HCT116 (cell line): ENCODE measurements at regions not wholly inside any gene's neighbourhood (a gene's known extent, or its start where the extent isn't known, plus 50 kb on each side); places are given as distances from the start of the nearest gene placed in this dataset.

Source experiments
- ATAC-seq: fragments of 200-7000 bp; cut with Tn5 transposase; 2 replicates; pipeline ENCODE4 v1.9.1; 2020; ENCODE audit warnings: mild to moderate bottlenecking, moderate library complexity
- BruUV-seq: library from RNA; stranded (reverse); fragments of 400-500 nt; replicated peaks from 2 replicates; lab custom pipeline; 2021; lab: Mats Ljungman, UMichigan
- CTCF ChIA-PET: fragments of 300-600 bp; sonication (Branson Sonifier 250); formaldehyde crosslinking; loops from one replicate; lab custom pipeline; 2021; ENCODE audit warnings: antibody characterized with exemption; lab: Charles Lee
- POLR2A ChIA-PET: fragments of 300-600, 350-600 bp; sonication (Branson Sonifier 250); formaldehyde crosslinking; loops from one replicate; lab custom pipeline; 2021; ENCODE audit warnings: antibody characterized with exemption; lab: Charles Lee
- RAD21 ChIA-PET, 2 experiments: fragments of 300-600 bp; sonication (Branson Sonifier 250); formaldehyde crosslinking; loops; one replicate each; lab custom pipeline; 2023; ENCODE audit warnings: low total read pairs in 2 of 2; ENCODE audit not compliant: uncharacterized antibody in 2 of 2, unreplicated experiment in 2 of 2, low non-redundant PET in 1 of 2; lab: Charles Lee
- DNase-seq: peaks from one replicate; pipeline ENCODE4 v3.0.0-alpha.2; 2010; ENCODE audit warnings: low read depth, low spot score
- H2AFZ ChIP-seq: fragments of 200-600 bp; shearing (Covaris generic), sonication (generic); 2 replicates; pipeline ENCODE4 v1.6.1; 2017; ENCODE audit warnings: low read depth, mixed run types, mixed read lengths, antibody characterized with exemption, low read length; ENCODE audit not compliant: poor library complexity, severe bottlenecking
- H3K27ac ChIP-seq: 2 replicates; pipeline ENCODE4 v1.5.1; 2012; ENCODE audit warnings: low read depth, low read length
- H3K27me3 ChIP-seq: fragments of 200-600 bp; sonication (generic); 2 replicates; pipeline ENCODE4 v1.6.1; 2016; ENCODE audit warnings: mixed run types, low read length, mixed read lengths; ENCODE audit not compliant: insufficient read depth
- H3K36me3 ChIP-seq, 2 experiments: fragments of 200-500 bp in 1 of 2; fragments of 200-600 bp in 1 of 2; sonication (Bioruptor generic) in 1 of 2; sonication (generic) in 1 of 2; 2 replicates each; pipeline versions ENCODE4 v1.5.1 to v1.6.1; 2014 to 2016; ENCODE audit warnings: low read length in 2 of 2, inconsistent platforms in 1 of 2, mixed read lengths in 1 of 2, mixed run types in 1 of 2; ENCODE audit not compliant: insufficient read depth in 2 of 2, control insufficient read depth in 1 of 2
- H3K4me1 ChIP-seq, 2 experiments: fragments of 200-600 bp in 1 of 2; sonication (generic) in 1 of 2; 2 replicates each; pipeline versions ENCODE4 v1.5.1 to v1.6.1; 2012 to 2017; ENCODE audit warnings: low read length in 2 of 2, inconsistent platforms in 1 of 2, mild to moderate bottlenecking in 1 of 2, mixed read lengths in 1 of 2, mixed run types in 1 of 2, moderate library complexity in 1 of 2; ENCODE audit not compliant: insufficient read depth in 2 of 2, control insufficient read depth in 1 of 2
- H3K4me2 ChIP-seq: fragments of 200-600 bp; sonication (generic); 2 replicates; pipeline ENCODE4 v1.6.1; 2017; ENCODE audit warnings: mixed run types, low read length, mixed read lengths
- H3K4me3 ChIP-seq, 2 experiments: fragments of 200-600 bp in 1 of 2; sonication (generic) in 1 of 2; replicated peaks in 1 of 2; 2 replicates each; pipeline ENCODE4 v1.5.1; 2011 to 2016; ENCODE audit warnings: low read length in 2 of 2, control low read depth in 1 of 2, low read depth in 1 of 2, mild to moderate bottlenecking in 1 of 2, mixed read lengths in 1 of 2, mixed run types in 1 of 2
- H3K79me2 ChIP-seq: fragments of 200-600 bp; sonication (generic); 2 replicates; pipeline ENCODE4 v1.6.1; 2017; ENCODE audit warnings: mild to moderate bottlenecking, mixed run types, low read length, moderate library complexity, mixed read lengths; ENCODE audit not compliant: insufficient read depth
- H3K9ac ChIP-seq: fragments of 200-600 bp; sonication (generic); 2 replicates; pipeline ENCODE4 v1.6.1; 2016; ENCODE audit warnings: low read length, mixed read lengths
- H3K9me2 ChIP-seq: fragments of 200-600 bp; sonication (generic), shearing (Covaris generic); 2 replicates; pipeline ENCODE4 v1.6.1; 2017; ENCODE audit warnings: mixed run types, mild to moderate bottlenecking, moderate library complexity; ENCODE audit not compliant: insufficient read depth
- H3K9me3 ChIP-seq, 2 experiments: fragments of 200-500 bp in 1 of 2; fragments of 200-600 bp in 1 of 2; sonication (Bioruptor generic) in 1 of 2; sonication (generic) in 1 of 2; 2 replicates each; pipeline ENCODE4 v1.6.1; 2014 to 2017; ENCODE audit warnings: low read length in 2 of 2, mixed read lengths in 2 of 2, inconsistent platforms in 1 of 2, low read depth in 1 of 2, mild to moderate bottlenecking in 1 of 2, mixed run types in 1 of 2, moderate library complexity in 1 of 2; ENCODE audit not compliant: control insufficient read depth in 1 of 2, insufficient read depth in 1 of 2
- H4K20me1 ChIP-seq: fragments of 200-600 bp; sonication (generic), shearing (Covaris generic); 2 replicates; pipeline ENCODE4 v1.6.1; 2017; ENCODE audit warnings: mixed run types, mild to moderate bottlenecking, moderate library complexity; ENCODE audit not compliant: insufficient read depth
- CBX3 ChIP-seq: IDR thresholded peaks from 2 replicates; pipeline ENCODE4 v1.6.1; 2012; ENCODE audit warnings: low read depth
- CEBPB ChIP-seq: IDR thresholded peaks from 2 replicates; pipeline ENCODE4 v1.6.1; 2012; ENCODE audit warnings: low read depth
- EGR1 ChIP-seq: IDR thresholded peaks from 2 replicates; pipeline ENCODE4 v1.6.1; 2012; ENCODE audit warnings: low read depth
- EZH2 ChIP-seq: fragments of 200-600 bp; sonication (generic); IDR thresholded peaks from 2 replicates; pipeline ENCODE4 v1.6.1; 2017; ENCODE audit warnings: antibody characterized with exemption, mixed run types
- EZH2phosphoT487 ChIP-seq: fragments of 200-600 bp; IDR thresholded peaks from 2 replicates; pipeline ENCODE4 v1.6.1; 2018; ENCODE audit warnings: antibody characterized with exemption, borderline replicate concordance
- FOSL1 ChIP-seq: IDR thresholded peaks from 2 replicates; pipeline ENCODE4 v1.6.1; 2012; ENCODE audit warnings: low read depth
- JUND ChIP-seq: IDR thresholded peaks from 2 replicates; pipeline ENCODE4 v1.6.1; 2012
- POLR2A ChIP-seq: IDR thresholded peaks from 2 replicates; pipeline ENCODE4 v1.7.0; 2011; ENCODE audit warnings: borderline replicate concordance; ENCODE audit not compliant: insufficient read depth, insufficient read length; ENCODE audit errors: extremely low read depth
- RAD21 ChIP-seq: IDR thresholded peaks from 2 replicates; pipeline ENCODE4 v1.6.1; 2012; ENCODE audit warnings: low read depth, mild to moderate bottlenecking
- SP1 ChIP-seq: IDR thresholded peaks from 2 replicates; pipeline ENCODE4 v1.6.1; 2012; ENCODE audit warnings: low read depth
- SRF ChIP-seq: IDR thresholded peaks from 2 replicates; pipeline ENCODE4 v1.6.1; 2012; ENCODE audit warnings: low read depth
- TCF7L2 ChIP-seq: IDR thresholded peaks from 2 replicates; pipeline ENCODE4 v1.7.0; 2011; ENCODE audit warnings: borderline replicate concordance, inconsistent platforms; ENCODE audit not compliant: insufficient read depth, insufficient read length; ENCODE audit errors: extremely low read depth
- YY1 ChIP-seq: IDR thresholded peaks from 2 replicates; pipeline ENCODE4 v1.6.1; 2011; ENCODE audit warnings: low read length, low read depth, moderate library complexity, mild to moderate bottlenecking; ENCODE audit not compliant: insufficient replicate concordance; ENCODE audit errors: extremely low read depth
- ZFX ChIP-seq: fragments of 450-650 bp; IDR thresholded peaks from 2 replicates; pipeline ENCODE4 v1.6.1; 2017
- intact Hi-C: fragments of 100-400 bp; cut with micrococcal nuclease; formaldehyde crosslinking; loops from 2 replicates; pipeline ENCODE4 v1.10.0; 2022
- TF ChIP-seq, protein P1 (sequence below), 3 experiments: fragments of 200-600 bp in 1 of 3; sonication (generic) in 1 of 3; IDR thresholded peaks in 2 of 3; conservative IDR thresholded peaks in 1 of 3; 2 replicates each; pipeline ENCODE4 v1.5.1; 2012 to 2017; ENCODE audit warnings: low read depth in 2 of 3, low read length in 2 of 3, antibody characterized with exemption in 1 of 3, borderline replicate concordance in 1 of 3, control low read depth in 1 of 3, mild to moderate bottlenecking in 1 of 3, mixed read lengths in 1 of 3, mixed run types in 1 of 3, moderate library complexity in 1 of 3; ENCODE audit not compliant: insufficient read depth in 1 of 3
- TF ChIP-seq, protein P2 (sequence below): IDR thresholded peaks from 2 replicates; pipeline ENCODE4 v1.6.1; 2012; ENCODE audit warnings: low read depth

DNA sequence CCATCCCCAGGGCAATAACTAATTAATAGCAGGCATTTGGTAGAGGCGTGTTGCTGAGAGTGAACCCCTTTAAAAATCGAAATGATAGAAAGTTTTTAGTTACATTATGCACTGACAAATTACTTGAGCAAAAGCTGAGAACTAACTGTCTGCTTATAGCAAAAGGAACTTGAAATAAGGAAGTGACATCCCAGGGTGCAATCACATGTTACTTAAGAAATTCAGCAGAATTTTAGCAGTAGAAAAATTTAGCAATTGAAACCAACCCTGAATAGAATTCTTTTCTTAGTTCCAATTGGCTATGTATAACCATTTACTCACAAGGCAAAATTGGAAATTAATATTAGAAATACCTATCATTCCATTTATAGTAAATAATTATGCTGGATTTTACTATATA, 139.5 kb upstream of the SAMSN1 start:
- Histone ChIP-seq H3K27me3 (no peaks in the 10 kb centered on the region), H3K27ac (no peak overlapping the region), H3K9ac (no peak overlapping the region), H3K4me2 (no peak overlapping the region), H4K20me1 (no peaks in the 10 kb centered on the region), H3K4me1 (no peaks in the 10 kb centered on the region), H2AFZ (no peak overlapping the region), H3K4me3 (no peak overlapping the region), H3K9me3 (0 out of 4 replicates have a peak, but pooled peaks cover 0 to 4% of the 10 kb centered on the region in 2 experiments), H3K36me3 (no peaks in the 10 kb centered on the region), H3K79me2 (no peaks in the 10 kb centered on the region), H3K9me2 (no peaks in the 10 kb centered on the region)
- DNase-seq: no peak
- intact Hi-C loops: no loop called here
- RAD21 ChIA-PET: no interaction called here
- TF ChIP-seq POLR2A (no peak), CEBPB (no peak)
- no peak for ATAC-seq
- BruUV-seq: no TSS peak
- POLR2A ChIA-PET: no interaction called here
- CTCF ChIA-PET: no interaction called here

DNA sequence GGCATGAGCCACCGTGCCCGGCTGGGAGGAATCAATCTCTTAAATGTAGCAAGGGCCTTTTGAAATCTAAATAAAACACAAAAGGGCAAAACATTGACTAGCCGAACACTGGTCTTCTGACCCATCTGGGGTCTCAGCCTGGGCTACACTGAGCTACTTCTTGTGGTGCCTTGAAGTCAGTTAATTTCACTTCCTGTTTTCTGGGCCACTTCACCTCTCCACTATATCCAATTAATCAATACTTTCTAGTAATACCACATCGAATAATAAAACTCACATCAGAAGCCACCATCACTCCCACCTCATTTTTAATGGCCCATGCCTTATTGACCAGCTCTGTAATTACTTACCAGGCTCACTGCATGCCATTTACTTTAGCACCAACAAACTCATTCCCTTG, 138.0 kb upstream of the SAMSN1 start:
- ChIA-PET RAD21 (no interaction called here), CTCF (no interaction called here)
- H2AFZ ChIP-seq: no peak overlapping the region
- TF ChIP-seq FOSL1 (no peak), EGR1 (no peak), YY1 (no peak), JUND (no peak), EZH2phosphoT487 (no peak), SP1 (no peak), ZFX (no peak), CEBPB (no peak), RAD21 (no peak), EZH2 (no peak), TCF7L2 (no peak), CBX3 (no peak), SRF (no peak)
- TF ChIP-seq, protein P1, sequence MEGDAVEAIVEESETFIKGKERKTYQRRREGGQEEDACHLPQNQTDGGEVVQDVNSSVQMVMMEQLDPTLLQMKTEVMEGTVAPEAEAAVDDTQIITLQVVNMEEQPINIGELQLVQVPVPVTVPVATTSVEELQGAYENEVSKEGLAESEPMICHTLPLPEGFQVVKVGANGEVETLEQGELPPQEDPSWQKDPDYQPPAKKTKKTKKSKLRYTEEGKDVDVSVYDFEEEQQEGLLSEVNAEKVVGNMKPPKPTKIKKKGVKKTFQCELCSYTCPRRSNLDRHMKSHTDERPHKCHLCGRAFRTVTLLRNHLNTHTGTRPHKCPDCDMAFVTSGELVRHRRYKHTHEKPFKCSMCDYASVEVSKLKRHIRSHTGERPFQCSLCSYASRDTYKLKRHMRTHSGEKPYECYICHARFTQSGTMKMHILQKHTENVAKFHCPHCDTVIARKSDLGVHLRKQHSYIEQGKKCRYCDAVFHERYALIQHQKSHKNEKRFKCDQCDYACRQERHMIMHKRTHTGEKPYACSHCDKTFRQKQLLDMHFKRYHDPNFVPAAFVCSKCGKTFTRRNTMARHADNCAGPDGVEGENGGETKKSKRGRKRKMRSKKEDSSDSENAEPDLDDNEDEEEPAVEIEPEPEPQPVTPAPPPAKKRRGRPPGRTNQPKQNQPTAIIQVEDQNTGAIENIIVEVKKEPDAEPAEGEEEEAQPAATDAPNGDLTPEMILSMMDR (IDR thresholded peaks at IDR 0.05 in 2 of 3, conservative IDR thresholded peaks at IDR 0.05 in 1 of 3; ENCODE audit: borderline replicate concordance in 1 of 3, insufficient read depth in 1 of 3, low read depth in 2 of 3, low read length in 2 of 3): no peak
- TF ChIP-seq, protein P2, sequence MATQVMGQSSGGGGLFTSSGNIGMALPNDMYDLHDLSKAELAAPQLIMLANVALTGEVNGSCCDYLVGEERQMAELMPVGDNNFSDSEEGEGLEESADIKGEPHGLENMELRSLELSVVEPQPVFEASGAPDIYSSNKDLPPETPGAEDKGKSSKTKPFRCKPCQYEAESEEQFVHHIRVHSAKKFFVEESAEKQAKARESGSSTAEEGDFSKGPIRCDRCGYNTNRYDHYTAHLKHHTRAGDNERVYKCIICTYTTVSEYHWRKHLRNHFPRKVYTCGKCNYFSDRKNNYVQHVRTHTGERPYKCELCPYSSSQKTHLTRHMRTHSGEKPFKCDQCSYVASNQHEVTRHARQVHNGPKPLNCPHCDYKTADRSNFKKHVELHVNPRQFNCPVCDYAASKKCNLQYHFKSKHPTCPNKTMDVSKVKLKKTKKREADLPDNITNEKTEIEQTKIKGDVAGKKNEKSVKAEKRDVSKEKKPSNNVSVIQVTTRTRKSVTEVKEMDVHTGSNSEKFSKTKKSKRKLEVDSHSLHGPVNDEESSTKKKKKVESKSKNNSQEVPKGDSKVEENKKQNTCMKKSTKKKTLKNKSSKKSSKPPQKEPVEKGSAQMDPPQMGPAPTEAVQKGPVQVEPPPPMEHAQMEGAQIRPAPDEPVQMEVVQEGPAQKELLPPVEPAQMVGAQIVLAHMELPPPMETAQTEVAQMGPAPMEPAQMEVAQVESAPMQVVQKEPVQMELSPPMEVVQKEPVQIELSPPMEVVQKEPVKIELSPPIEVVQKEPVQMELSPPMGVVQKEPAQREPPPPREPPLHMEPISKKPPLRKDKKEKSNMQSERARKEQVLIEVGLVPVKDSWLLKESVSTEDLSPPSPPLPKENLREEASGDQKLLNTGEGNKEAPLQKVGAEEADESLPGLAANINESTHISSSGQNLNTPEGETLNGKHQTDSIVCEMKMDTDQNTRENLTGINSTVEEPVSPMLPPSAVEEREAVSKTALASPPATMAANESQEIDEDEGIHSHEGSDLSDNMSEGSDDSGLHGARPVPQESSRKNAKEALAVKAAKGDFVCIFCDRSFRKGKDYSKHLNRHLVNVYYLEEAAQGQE: no peak

More for the DNA sequence above, 138.0 kb upstream of the SAMSN1 start:
- DNase-seq (no peak), ATAC-seq (no peak)
- H3K4me2 ChIP-seq: no peak overlapping the region
- BruUV-seq: no TSS peak
- no peaks in the 10 kb centered on the region for H3K4me1 ChIP-seq
- H3K9me2 ChIP-seq: no peaks in the 10 kb centered on the region
- H3K9me3 ChIP-seq: 0 out of 4 replicates have a peak, but pooled peaks cover 0 to 4% of the 10 kb centered on the region in 2 experiments
- H3K4me3 ChIP-seq: no peak overlapping the region
- POLR2A ChIA-PET: no interaction called here
- intact Hi-C loops: no loop called here
- H3K9ac ChIP-seq: no peak overlapping the region
- H3K27ac ChIP-seq: no peak overlapping the region
- no peaks in the 10 kb centered on the region for H3K27me3 ChIP-seq
- no peaks in the 10 kb centered on the region for H3K79me2 ChIP-seq
- H4K20me1 ChIP-seq: no peaks in the 10 kb centered on the region
- H3K36me3 ChIP-seq: no peaks in the 10 kb centered on the region
